Midbrain (tissue), 1 donor: ENCODE measurements at regions not wholly inside any gene's neighbourhood (a gene's known extent, or its start where the extent isn't known, plus 50 kb on each side); places are given as distances from the start of the nearest gene placed in this dataset.
A peak's percentile ranks its signal among the peaks of the same experiment; 100 is the strongest.
"Not testable (repeated sequence)": the region's sequence is repeated elsewhere in the genome, so short reads cannot be mapped to it uniquely, and the experiment has no call there.

Experiments
- DNase-seq: peaks from one replicate; lab custom pipeline; 2025; lab: John Stamatoyannopoulos, UW

DNA sequence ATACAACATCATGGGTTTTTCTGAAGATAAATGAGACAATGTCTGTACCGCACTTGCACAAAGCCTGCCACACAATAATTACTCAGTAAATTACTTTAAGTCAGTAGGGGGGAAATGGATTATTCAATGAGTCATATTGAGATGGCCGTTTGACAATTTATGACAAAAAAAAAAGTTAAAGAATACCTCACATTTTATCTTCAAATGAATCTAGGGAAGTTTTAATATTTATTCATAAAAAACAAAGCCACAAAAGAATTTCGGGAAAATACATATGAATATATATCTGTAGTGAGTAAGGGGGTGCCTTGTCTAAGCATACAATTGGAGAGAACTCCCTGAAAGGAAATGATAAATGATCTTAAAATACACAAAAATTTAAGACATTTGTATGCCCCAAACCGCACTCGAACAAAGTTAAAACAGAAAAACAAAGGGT is 197.0 kb upstream of the SLC7A11 start:
- no peak for DNase-seq

GRCh38 chr4:138438608-138439007 is 196.5 kb upstream of the SLC7A11 start:
- no peak for DNase-seq

DNA sequence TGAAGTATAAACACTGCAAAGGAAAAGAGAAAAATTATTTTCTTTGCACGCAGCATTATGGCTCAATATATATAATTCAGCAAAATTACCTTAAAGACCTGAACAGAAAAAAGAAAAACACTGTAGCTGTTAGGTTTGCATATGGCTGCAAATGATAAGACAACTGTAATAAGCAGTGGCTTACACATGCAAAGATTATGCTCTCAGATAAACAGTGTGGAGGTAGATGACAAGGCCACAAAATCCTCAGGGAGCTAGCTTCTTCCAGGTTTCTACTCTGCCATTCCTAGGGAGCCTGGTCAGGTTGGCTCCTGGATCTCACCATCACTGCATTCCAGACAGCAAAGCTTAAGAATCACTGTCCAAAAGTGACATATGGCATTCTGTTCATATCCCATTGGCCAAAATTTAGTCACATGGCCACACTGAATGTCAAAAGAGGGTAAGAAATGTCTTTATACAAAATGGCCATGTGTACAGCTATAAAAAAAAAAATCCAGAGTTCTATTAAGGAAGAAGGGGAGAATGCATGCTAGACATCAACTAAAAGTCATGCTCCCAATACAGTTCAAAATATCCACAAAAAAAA is 195.2 kb upstream of the SLC7A11 start:
- no peak for DNase-seq

DNA sequence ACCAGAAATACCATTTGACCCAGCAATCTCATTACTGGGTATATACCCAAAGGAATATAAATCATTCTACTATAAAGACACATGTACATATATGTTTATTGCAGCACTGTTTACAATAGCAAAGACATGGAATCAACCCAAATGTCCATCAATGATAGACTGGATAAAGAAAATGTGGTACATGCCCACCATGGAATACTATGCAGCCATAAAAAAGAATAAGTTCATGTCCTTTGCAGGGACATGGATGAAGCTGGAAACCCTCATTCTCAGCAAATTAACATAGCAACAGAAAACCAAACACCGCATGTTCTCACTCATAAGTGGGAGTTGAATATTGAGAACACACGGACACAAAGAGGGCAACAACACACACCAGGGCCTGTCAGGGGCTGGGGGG is 193.6 kb upstream of the SLC7A11 start:
- DNase-seq: not testable (repeated sequence)

DNA sequence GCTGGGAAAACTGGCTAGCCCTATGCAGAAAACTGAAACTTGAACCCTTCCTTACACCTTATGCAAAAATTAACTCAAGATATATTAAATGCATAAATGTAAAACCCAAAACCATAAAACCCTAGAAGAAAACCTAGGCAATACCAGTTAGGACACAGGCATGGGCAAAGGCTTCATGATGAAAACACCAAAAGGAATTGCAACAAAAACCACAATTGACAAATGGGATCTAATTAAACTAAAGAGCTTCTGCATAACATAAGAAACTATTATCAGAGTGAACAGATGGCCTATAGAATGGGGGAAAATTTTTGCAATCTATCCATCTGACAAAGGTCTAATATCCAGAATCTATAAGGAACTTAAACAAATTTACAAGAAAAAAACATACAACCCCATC is 192.9 kb upstream of the SLC7A11 start:
- DNase-seq: not testable (repeated sequence)

GRCh38 chr4:138428611-138429010 is 186.5 kb upstream of the SLC7A11 start:
- no peak for DNase-seq

DNA sequence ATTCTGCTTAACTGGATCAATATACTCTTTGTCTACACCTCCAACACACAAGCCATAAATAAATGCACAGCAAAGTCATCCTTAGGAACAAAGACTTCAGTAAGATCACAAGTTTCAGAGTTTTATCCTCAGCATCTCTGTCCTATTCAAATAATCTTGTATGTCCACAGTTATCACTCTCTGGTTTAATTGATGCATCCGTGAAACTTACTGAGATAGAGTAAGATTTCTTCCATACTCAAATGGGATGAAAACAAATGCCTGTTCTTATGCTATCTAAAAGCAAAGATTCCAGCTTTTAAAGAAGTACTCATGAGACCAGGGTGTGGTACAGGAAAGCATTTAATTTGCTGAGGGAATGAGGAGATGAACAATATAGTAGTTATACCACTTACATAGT is 184.6 kb upstream of the SLC7A11 start:
- no peak for DNase-seq

GRCh38 chr4:138420471-138420870 is 178.3 kb upstream of the SLC7A11 start:
- DNase-seq: no peak

- no peak for DNase-seq
These were observed 172.1 kb upstream of the SLC7A11 start for GRCh38 chr4:138414202-138414601.

DNA sequence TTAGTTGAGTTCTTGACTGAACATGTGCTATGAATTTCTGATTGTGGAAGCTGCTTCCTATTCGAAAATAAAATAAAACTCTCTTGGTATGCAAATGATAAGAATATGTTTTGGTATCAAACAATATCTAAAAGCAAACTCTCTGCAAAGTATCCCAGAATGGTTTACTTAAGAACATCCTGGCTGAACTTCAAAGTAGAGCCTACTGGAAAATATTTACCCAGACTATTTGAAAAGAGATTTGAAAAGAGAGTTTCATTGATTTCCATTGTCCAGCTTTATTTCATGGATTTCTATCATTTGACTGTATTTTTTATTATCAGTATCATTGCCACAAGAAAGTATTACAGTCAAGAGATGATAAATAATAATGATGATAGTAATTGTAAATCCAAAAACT is 171.1 kb upstream of the SLC7A11 start:
- no peak for DNase-seq

DNA sequence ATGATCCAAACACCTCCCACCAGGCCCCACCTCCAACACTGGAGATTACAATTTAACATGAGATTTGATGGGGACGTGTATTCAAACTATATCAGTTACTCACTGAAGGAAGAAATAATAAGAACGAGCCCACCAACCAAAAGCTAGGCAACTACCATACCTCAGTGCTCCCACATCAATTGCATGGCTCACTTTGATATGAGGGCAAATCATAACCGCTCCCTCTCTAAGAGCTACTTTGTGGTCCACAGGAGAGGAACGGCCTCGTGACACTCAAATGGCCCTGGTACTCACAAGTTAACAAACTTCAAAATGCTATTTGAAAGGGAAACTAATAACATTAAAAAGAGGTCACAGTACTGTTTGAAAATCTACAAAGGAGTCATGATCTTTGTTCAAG is 170.7 kb upstream of the SLC7A11 start:
- DNase-seq: no peak

DNA sequence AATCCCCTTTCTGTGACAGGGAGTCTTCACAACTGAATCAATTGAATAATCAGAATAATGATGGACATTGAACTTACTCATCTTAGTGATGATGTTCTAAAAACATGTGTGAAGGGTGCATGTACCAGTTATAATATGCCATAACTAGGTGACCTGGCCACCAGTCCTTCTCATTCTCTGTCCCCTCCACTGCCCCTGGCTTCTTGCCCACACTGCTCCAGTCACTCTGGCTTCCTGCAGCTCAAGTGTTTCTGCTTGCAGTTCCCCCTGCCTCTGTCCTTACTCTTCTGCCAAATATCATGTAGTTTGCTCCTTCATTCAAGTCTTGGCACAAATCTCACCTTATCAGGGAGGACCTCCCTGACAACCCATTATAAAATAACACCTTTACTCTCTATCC is 168.1 kb upstream of the SLC7A11 start:
- DNase-seq: no peak

DNA sequence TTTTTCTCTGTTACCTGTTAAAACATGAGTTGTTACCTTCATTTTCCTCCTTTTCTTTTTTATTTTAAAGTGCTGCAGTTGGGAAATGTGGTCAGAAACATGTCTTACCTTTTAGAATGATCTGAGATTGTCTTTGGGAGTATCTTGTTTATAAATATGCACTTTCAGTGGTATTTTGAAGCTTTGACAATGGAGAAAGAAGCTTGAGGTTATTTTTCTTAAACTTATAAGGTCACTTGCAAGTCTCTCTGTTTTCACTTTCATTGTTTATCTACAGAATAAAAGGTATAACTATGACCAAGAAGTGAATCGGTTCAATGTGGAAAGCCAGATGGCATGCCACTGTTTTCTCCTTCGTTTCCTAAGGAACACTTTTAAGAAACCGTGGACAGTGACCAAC is 167.5 kb upstream of the SLC7A11 start:
- DNase-seq: no peak

GRCh38 chr4:138408758-138409157 is 166.6 kb upstream of the SLC7A11 start:
- no peak for DNase-seq

GRCh38 chr4:138407329-138407728 is 165.2 kb upstream of the SLC7A11 start:
- no peak for DNase-seq

DNA sequence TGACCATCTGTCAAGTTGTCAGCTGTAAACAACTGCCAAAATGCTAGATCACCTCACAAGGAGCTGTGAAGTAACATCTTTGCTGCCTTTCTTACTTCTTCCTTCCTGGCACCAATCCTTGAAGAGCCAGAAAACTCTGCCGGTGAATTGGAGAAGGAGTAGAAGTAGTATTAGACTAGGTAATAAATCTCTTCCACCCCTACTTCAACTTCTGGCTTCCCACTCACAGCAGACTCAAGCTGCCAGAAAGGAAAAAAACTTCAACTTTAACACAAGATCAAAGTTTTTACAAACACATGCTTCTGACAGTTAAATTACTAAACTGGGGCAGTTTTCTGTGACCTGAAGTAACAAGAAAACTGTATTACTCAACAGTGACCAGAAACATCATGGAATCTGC is 164.7 kb upstream of the SLC7A11 start:
- DNase-seq: no peak

DNA sequence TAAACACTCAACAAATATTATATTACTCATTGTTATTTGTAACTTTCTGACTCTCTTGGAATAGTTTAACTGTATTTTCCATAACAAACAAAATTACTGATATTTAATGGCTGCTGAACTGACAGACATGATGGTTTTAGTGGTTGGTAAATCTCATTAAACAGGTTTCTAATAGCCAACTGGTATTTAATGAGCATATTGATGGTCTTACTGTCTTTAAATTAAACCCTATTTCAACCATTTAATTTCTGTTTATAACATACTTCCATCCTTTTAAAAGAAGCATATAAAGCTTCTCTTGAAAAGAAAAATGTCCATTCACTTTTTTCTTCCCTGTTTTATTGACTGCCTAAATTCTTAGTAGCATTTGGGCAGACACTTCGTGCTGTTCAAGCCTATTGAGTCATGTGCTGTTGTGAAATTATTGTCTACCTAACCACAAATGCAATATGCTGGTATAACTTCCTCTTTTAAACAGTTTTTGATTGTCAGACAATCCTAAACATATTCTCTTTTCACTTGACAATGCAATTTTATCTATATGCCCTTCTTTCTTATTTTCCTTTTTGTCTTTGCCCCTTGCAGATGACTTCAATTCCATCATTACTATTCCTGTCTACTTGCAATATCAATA is 163.9 kb upstream of the SLC7A11 start:
- no peak for DNase-seq

DNA sequence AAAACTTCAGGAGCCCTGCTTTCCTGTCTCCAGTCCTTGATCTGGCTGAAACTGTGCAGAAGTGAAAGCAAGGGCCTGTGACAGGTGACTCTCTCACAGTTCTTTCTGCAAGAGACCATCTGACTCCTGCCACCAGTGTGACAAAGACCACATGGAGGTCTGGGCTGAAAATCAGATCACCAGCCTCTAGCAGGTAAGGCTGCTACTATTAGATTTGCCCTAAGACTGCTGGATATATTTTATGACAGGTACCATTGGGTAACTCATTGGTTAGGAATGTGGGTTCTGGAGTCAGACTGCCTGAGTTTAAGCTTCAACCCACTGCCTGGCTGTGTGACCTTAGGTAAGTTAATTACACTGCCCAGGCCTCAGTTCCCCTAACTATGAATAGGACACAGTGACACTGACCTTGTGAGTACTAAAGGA is 163.3 kb upstream of the SLC7A11 start:
- DNase-seq: no peak

DNA sequence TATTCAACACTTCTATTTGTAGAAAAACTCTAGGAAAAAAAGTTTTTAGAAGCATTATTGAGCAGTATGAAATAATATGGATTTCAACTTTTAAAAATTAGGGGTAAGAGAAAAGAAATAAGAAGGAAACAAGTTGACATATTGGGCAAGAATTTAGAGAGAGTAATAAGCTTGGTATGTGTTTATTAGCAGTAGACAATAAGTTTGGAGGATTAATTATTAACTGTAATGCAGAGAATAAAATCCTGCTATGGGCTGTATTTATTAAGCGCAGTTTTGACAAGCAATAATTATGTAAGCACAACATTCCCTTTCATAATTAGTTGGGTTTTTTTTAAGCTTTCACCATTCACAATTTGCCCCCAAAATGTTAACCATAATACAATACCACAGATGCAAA is 162.7 kb upstream of the SLC7A11 start:
- DNase-seq: no peak

GRCh38 chr4:138404251-138404650 is 162.1 kb upstream of the SLC7A11 start:
- DNase-seq: no peak

GRCh38 chr4:138401334-138401733 is 159.2 kb upstream of the SLC7A11 start:
- peak; percentile 8 for DNase-seq

DNA sequence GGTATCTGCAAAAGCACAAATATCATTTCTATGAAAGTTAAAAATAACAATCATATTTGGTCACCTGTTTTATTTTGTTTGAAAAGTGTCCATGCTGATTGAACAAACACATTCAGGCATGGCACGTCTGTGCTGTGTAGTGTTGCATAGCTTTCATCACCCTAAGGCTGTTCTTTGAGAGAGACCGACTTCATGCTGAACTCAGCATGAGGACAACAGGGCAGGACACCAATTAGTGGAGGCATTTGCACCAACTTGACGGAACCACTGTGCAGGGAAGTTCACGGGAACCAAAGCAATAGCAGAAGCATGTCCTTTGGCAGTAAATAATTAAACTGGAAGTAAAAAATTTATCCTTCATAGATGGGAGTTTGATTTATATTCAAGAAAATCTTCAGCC is 158.4 kb upstream of the SLC7A11 start:
- no peak for DNase-seq

DNA sequence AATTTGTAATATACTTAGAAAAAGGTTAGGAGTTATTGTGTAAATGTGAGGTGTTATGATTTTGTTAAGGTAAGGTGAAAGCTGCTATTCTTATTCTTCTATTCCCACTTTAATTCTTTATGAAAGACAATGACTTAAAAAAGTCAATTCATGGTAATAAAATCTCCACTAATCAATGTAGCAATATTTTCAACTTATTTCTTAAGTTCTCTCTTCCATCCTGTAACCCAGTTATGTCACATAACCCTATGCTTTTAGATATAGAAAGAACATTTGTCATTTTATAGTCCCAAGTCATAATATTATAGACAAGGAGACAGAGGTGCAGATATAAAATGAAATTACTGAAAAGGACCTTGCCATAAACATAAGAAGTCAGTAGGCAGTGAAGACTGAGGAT is 157.9 kb upstream of the SLC7A11 start:
- no peak for DNase-seq

DNA sequence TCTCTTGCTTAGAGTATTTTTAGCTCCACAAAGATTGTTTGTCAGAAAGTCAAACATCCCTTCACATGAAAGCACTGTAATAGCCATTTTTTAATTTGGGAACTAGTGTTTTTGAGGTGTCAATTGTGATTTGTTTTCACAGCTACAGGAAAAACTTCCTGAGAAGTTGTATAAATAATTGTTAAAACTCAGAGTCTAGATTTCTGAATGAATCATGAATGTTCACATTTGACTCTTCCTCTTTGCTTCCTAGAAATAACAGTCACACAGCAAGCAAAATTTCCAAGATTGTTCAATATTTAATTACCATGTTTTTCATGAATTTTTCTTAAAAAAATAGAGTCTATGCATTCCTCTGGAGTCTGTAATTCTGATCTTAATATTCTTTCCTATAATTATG is 156.9 kb upstream of the SLC7A11 start:
- DNase-seq: no peak
